ENCODE measurements at regions not wholly inside any gene's neighbourhood (a gene's known extent, or its start where the extent isn't known, plus 50 kb on each side); places are given as distances from the start of the nearest gene placed in this dataset.

GRCh38 chr4:12286351-12286750 lies 857.7 kb upstream of the HS3ST1 start:
- no peak for TF ChIP-seq CTCF (conservative IDR thresholded peaks at IDR 0.05; ENCODE audit: low read depth, low read length)
- DNase-seq (ENCODE audit: low read depth), result no peak
- H3K4me3 ChIP-seq (ENCODE audit: low read depth, low read length), result no peak overlapping the region

GRCh38 chr4:12270546-12270945 lies 841.9 kb upstream of the HS3ST1 start:
- no peak overlapping the region for H3K4me3 ChIP-seq (ENCODE audit: low read depth, low read length)
- DNase-seq (ENCODE audit: low read depth), result no peak
- TF ChIP-seq CTCF (conservative IDR thresholded peaks at IDR 0.05; ENCODE audit: low read depth, low read length), result no peak

DNA sequence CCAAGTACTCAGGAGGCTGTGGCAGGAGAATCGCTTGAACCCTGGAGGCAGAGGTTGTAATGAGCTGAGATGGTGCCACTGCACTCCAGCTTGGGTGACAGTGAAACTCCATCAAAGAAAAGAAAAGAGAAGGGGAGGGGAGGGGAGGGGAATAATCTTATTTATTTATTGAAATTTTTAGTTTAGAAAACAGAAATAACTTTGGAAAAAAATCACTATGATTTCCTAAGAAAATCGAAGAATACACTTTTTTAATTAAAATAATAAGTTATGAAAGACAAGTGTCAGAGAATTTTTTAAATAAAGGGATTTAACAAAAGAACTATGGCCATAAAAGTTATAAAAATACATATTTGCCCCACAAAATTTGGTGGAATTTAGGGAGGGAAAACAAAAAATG lies 836.9 kb upstream of the HS3ST1 start:
- H3K4me3 ChIP-seq (ENCODE audit: low read depth, low read length), result no peak overlapping the region
- TF ChIP-seq CTCF (conservative IDR thresholded peaks at IDR 0.05; ENCODE audit: low read depth, low read length), result no peak
- no peak for DNase-seq (ENCODE audit: low read depth)

- no peak for DNase-seq (ENCODE audit: low read depth)
- no peak overlapping the region for H3K4me3 ChIP-seq (ENCODE audit: low read depth, low read length)
- TF ChIP-seq CTCF (conservative IDR thresholded peaks at IDR 0.05; ENCODE audit: low read depth, low read length), result no peak
Measured at GRCh38 chr4:12260453-12260852, 831.8 kb upstream of the HS3ST1 start.

DNA sequence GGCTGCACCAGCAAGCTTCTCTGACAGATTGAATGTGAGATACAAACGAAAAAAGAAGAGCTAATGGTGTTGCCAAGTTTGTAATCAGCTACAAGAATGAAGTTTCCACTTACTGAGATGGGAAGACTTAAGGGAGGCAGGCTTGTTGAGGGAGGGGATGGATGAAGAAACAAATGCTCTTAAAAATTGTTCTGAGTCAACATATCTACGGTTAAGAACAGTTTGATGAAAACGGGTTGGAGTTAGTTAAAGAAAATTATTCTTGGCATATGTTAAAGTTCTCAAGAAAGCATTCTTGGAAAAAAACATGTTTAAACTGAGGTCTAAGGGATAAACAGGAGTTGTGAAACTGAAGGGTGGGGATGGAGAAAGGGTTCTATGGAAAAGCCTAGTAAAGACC lies 816.3 kb upstream of the HS3ST1 start:
- DNase-seq (ENCODE audit: low read depth), result no peak
- TF ChIP-seq CTCF (conservative IDR thresholded peaks at IDR 0.05; ENCODE audit: low read depth, low read length), result no peak
- H3K4me3 ChIP-seq (ENCODE audit: low read depth, low read length), result no peak overlapping the region

DNA sequence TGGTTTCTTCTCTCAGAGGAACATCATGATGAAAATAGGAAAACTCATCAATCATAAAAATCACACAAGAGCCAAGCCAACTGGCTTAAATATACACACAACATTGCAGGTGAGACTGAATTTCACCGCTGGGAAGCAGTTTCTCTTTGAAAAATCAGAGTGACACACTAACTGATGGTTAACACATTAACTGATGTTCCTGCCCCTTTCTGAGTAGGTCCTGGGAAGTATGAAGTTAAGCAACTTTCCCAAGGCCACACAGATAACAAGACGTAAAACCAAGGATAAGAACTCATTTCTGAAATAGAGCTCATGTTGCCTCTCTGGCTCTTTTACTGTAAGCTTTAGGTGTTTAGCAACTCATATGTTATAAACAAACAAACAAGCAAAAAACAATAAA lies 813.7 kb upstream of the HS3ST1 start:
- no peak for TF ChIP-seq CTCF (conservative IDR thresholded peaks at IDR 0.05; ENCODE audit: low read depth, low read length)
- no peak overlapping the region for H3K4me3 ChIP-seq (ENCODE audit: low read depth, low read length)
- no peak for DNase-seq (ENCODE audit: low read depth)

GRCh38 chr4:12239897-12240636 lies 811.4 kb upstream of the HS3ST1 start:
- DNase-seq (ENCODE audit: low read depth), result no peak
- no peak overlapping the region for H3K4me3 ChIP-seq (ENCODE audit: low read depth, low read length)
- no peak for TF ChIP-seq CTCF (conservative IDR thresholded peaks at IDR 0.05; ENCODE audit: low read depth, low read length)
